HUES64 (cell line): ENCODE measurements at regions not wholly inside any gene's neighbourhood (a gene's known extent, or its start where the extent isn't known, plus 50 kb on each side); places are given as distances from the start of the nearest gene placed in this dataset.

Experiments used
- H3K27ac ChIP-seq: 2 replicates; pipeline ENCODE4 v1.7.0; 2013; ENCODE audit warnings: low read depth, low read length, inconsistent platforms
- H3K27me3 ChIP-seq: 2 replicates; pipeline ENCODE4 v1.6.1; 2013; ENCODE audit warnings: mild to moderate bottlenecking, low read length; ENCODE audit not compliant: insufficient read depth
- H3K36me3 ChIP-seq: 2 replicates; pipeline ENCODE4 v1.6.1; 2013; ENCODE audit warnings: mild to moderate bottlenecking, low read length; ENCODE audit not compliant: insufficient read depth
- H3K4me1 ChIP-seq: 2 replicates; pipeline ENCODE4 v1.6.1; 2013; ENCODE audit warnings: mild to moderate bottlenecking, low read length, moderate library complexity; ENCODE audit not compliant: insufficient read depth
- H3K4me3 ChIP-seq: 2 replicates; pipeline ENCODE4 v1.5.1; 2013; ENCODE audit warnings: mild to moderate bottlenecking, low read length, moderate library complexity
- H3K9ac ChIP-seq: 2 replicates; pipeline ENCODE4 v1.6.1; 2013; ENCODE audit warnings: mild to moderate bottlenecking, low read depth, low read length
- H3K9me3 ChIP-seq: 2 replicates; pipeline ENCODE4 v1.6.1; 2013; ENCODE audit warnings: low read depth, low read length; ENCODE audit not compliant: insufficient read depth
- WGBS: fragments of 150-250, 120-280 bp; methylation state at CpG from one replicate; pipeline ENCODE4 v1.1.7; 2013; ENCODE audit warnings: missing lambda C conversion rate; 5-methylcytosine and 5-hydroxymethylcytosine counted together

DNA sequence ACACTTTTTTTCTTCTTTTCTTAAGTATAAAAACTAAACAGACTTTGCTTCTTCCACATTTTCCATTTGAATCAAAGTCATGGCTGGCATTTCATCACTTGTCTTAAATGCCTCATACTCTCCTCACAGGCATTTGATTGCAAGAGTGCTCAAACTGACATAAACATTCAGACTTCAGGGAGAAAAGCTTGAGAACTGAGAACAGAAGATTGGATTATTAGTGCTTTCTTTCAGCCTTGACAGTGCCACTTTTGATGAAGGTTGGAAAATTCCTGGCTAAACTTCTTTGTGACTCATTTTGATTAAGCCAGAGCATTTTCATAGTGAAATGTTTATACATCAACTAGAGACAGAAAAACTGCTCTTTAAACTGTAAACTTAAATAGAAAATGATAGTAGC is 544.4 kb downstream of the DIPK2A start:
- no peaks in the 10 kb centered on the region for H3K9me3 ChIP-seq
- H3K4me1 ChIP-seq = no peaks in the 10 kb centered on the region
- H3K27me3 ChIP-seq = no peaks in the 10 kb centered on the region
- no peak overlapping the region for H3K4me3 ChIP-seq
- H3K36me3 ChIP-seq = no peaks in the 10 kb centered on the region
- H3K9ac ChIP-seq = no peak overlapping the region
- H3K27ac ChIP-seq = no peak overlapping the region

- 93% methylated on average over 1 of the region's 1 CpG for WGBS
- no peak overlapping the region for H3K4me3 ChIP-seq
- no peak overlapping the region for H3K9ac ChIP-seq
- no peak overlapping the region for H3K27ac ChIP-seq
- no peaks in the 10 kb centered on the region for H3K4me1 ChIP-seq
- no peaks in the 10 kb centered on the region for H3K27me3 ChIP-seq
- H3K36me3 ChIP-seq = no peaks in the 10 kb centered on the region
- no peaks in the 10 kb centered on the region for H3K9me3 ChIP-seq
Observed at GRCh38 chr3:144516589-144516988, 545.0 kb downstream of the DIPK2A start.

GRCh38 chr3:144521131-144521530 is 549.5 kb downstream of the DIPK2A start:
- Histone ChIP-seq H3K9ac (no peak overlapping the region), H3K4me3 (no peak overlapping the region), H3K27ac (no peak overlapping the region), H3K9me3 (no peaks in the 10 kb centered on the region), H3K4me1 (peaks cover 6% of the 10 kb centered on the region; the same call in 1 of the 2 replicates), H3K36me3 (no peaks in the 10 kb centered on the region), H3K27me3 (no peaks in the 10 kb centered on the region)
- no CpG with 5 or more reads among the region's 1 CpG for WGBS

DNA sequence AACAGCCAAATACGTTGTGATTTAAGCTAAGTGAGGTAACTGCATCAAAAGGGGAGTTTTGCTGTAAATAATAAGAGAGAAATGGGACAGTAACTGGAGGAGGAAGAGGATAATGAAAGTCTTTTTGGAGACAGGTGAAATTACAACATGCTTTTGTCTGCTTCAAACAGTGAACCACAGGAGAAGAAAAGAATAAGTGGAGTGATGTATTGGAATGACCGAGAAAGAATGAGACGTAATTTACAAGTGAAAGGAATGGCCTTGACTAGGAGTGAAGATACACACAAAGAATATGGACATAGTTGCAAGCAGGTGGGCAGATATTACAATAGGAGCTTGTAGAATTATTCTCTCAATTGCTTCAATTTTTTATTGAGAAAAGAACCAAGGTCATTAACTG is 550.8 kb downstream of the DIPK2A start:
- H3K4me3 ChIP-seq = no peak overlapping the region
- peaks cover 6% of the 10 kb centered on the region; the same call in 1 of the 2 replicates for H3K4me1 ChIP-seq
- H3K27ac ChIP-seq = no peak overlapping the region
- H3K9ac ChIP-seq = no peak overlapping the region
- H3K36me3 ChIP-seq = no peaks in the 10 kb centered on the region
- no peaks in the 10 kb centered on the region for H3K9me3 ChIP-seq
- H3K27me3 ChIP-seq = no peaks in the 10 kb centered on the region
- WGBS = 68% methylated on average over 3 of the region's 3 CpGs

DNA sequence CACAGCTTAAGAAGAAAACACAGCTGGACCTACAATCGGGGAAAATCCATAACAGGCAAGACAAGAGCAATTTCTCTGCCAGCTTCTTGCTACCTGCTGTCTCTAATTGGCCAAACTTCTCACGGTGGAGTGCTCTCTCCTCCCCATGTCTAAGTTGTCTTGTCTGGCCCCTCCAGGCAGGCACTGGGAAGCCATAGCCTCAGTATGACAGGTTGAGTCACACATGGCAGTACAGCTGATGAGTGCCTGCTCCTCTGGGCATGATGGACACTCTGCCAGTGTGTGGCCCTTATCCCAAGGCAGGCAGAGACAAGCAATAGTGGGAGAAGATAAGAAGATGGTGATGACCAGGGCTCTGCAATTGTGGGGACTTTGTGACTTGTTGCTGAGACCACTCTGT is 551.8 kb downstream of the DIPK2A start:
- Histone ChIP-seq H3K9me3 (no peaks in the 10 kb centered on the region), H3K36me3 (no peaks in the 10 kb centered on the region), H3K9ac (no peak overlapping the region), H3K4me1 (peaks cover 6% of the 10 kb centered on the region; the same call in 1 of the 2 replicates), H3K27ac (no peak overlapping the region), H3K27me3 (no peaks in the 10 kb centered on the region), H3K4me3 (no peak overlapping the region)
- WGBS = 88% methylated on average over 2 of the region's 2 CpGs

- H3K4me1 ChIP-seq = peaks cover 6% of the 10 kb centered on the region; the same call in 1 of the 2 replicates
Observed at GRCh38 chr3:144524531-144524930, 552.9 kb downstream of the DIPK2A start.

GRCh38 chr3:144529566-144529965 is 557.9 kb downstream of the DIPK2A start:
- Histone ChIP-seq H3K4me3 (no peak overlapping the region), H3K36me3 (no peaks in the 10 kb centered on the region), H3K9me3 (no peaks in the 10 kb centered on the region), H3K27ac (no peak overlapping the region), H3K9ac (no peak overlapping the region), H3K4me1 (no peaks in the 10 kb centered on the region), H3K27me3 (no peaks in the 10 kb centered on the region)
- 97% methylated on average over 1 of the region's 1 CpG for WGBS

More at GRCh38 chr3:144524531-144524930, 552.9 kb downstream of the DIPK2A start:
- no peak overlapping the region for H3K9ac ChIP-seq
- H3K4me3 ChIP-seq = no peak overlapping the region
- H3K27ac ChIP-seq = no peak overlapping the region
- no peaks in the 10 kb centered on the region for H3K9me3 ChIP-seq
- no peaks in the 10 kb centered on the region for H3K36me3 ChIP-seq
- H3K27me3 ChIP-seq = no peaks in the 10 kb centered on the region

DNA sequence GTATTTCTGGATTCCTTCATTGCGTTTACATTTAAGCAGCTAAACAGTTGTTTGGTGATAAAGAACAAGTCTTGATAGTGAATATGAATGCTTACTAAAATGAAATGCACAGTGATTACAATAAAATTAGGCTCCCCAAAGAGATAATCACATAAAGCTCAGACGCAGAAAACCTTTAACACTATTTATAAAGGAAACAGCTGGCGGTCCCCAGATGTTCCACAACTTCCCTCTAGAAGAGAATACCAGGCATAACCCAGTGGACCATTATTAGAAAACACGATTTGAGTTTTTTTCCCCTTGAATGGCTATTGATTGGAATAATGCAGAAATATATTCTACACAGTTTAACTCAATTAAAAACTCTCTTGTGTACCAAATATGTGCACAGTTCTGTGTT is 573.2 kb downstream of the DIPK2A start:
- peaks cover 25% of the 10 kb centered on the region for H3K4me1 ChIP-seq
- no peak overlapping the region for H3K4me3 ChIP-seq
- H3K9ac ChIP-seq = no peak overlapping the region
- no peaks in the 10 kb centered on the region for H3K36me3 ChIP-seq
- H3K27ac ChIP-seq = no peak overlapping the region
- WGBS = 99% methylated on average over 4 of the region's 4 CpGs
- no peaks in the 10 kb centered on the region for H3K27me3 ChIP-seq
- H3K9me3 ChIP-seq = no peaks in the 10 kb centered on the region

DNA sequence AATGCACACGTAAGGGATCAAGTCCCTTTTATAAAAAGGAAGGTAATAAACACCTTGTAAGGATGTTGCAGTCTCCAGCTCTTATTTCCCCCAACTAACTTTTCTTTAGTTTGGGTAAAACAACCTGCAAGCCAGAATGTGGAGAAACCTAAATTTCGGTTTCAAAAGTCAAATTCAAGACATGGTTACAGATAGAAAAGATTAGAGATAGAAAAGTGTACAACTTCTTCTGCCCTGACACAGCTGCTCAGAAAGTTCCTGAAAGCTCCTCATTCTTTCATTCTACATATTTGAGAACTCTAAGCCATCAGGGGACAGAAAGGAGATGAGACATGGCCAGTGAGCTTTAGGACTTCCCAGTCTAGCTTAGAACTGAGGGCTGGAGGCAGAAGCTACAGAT is 574.9 kb downstream of the DIPK2A start:
- H3K9ac ChIP-seq = no peak overlapping the region
- 86% methylated on average over 2 of the region's 2 CpGs for WGBS
- H3K36me3 ChIP-seq = no peaks in the 10 kb centered on the region
- no peak overlapping the region for H3K4me3 ChIP-seq
- H3K4me1 ChIP-seq = peaks cover 29% of the 10 kb centered on the region
- H3K27ac ChIP-seq = no peak overlapping the region
- no peaks in the 10 kb centered on the region for H3K27me3 ChIP-seq
- no peaks in the 10 kb centered on the region for H3K9me3 ChIP-seq

DNA sequence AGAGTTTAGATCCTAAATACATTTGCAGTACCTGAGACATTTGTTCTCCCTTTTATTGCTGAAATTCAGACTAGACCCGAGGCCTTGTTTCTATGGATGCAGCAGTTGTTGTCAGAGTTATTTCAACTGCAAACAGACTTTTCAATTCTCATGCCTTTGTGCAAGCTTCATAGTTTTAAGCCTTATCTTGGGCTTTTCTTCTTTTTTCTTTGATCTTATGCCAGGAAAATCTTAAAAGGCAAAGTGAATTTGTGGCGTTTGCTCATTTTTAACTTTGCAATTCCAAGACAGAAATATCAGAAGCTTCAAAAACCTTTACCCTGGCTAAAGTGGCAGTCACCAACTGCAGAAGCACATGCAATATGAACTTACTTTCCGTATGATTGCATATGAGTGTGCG is 576.7 kb downstream of the DIPK2A start:
- Histone ChIP-seq H3K9ac (no peak overlapping the region), H3K9me3 (no peaks in the 10 kb centered on the region), H3K27me3 (no peaks in the 10 kb centered on the region), H3K27ac (peak overlapping the region; percentile 15; the same call in 1 of the 2 replicates), H3K4me1 (peaks cover 35% of the 10 kb centered on the region), H3K4me3 (no peak overlapping the region), H3K36me3 (no peaks in the 10 kb centered on the region)
- 96% methylated on average over 4 of the region's 4 CpGs for WGBS

DNA sequence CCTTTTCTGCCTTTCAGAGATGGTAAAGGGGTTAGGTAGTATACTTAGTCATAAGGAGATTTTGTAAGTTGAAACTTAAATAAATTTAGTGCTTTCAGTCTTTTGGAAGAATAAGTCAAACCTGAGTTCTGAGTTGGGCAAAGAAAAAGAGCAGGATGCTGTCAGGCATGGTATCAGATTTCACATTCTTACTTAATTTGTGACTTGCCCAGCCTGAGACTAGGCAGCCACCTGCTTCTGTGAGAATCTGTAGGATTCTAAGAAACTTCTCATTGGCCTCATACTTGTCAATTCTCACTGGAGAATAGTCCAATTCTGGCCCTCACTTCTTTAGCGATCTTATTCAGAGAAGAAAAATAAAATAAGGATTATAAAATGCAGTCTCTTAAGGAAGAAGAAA is 577.5 kb downstream of the DIPK2A start:
- H3K9me3 ChIP-seq = no peaks in the 10 kb centered on the region
- 0 out of 2 replicates have a peak overlapping the region, but pooled peaks have one; percentile 19 for H3K4me3 ChIP-seq
- H3K27me3 ChIP-seq = no peaks in the 10 kb centered on the region
- H3K4me1 ChIP-seq = peaks cover 40% of the 10 kb centered on the region
- H3K27ac ChIP-seq = peak overlapping the region; percentile 46; the same call in 1 of the 2 replicates
- H3K9ac ChIP-seq = no peak overlapping the region
- 71% methylated on average over 1 of the region's 1 CpG for WGBS
- no peaks in the 10 kb centered on the region for H3K36me3 ChIP-seq

- Histone ChIP-seq H3K27ac (no peak overlapping the region), H3K4me3 (no peak overlapping the region), H3K27me3 (no peaks in the 10 kb centered on the region), H3K4me1 (peaks cover 38% of the 10 kb centered on the region), H3K9ac (no peak overlapping the region), H3K36me3 (no peaks in the 10 kb centered on the region), H3K9me3 (no peaks in the 10 kb centered on the region)
- WGBS = 94% methylated on average over 3 of the region's 3 CpGs
Observed at GRCh38 chr3:144552346-144553057, 580.9 kb downstream of the DIPK2A start.
